CD4-positive, alpha-beta memory T cell (primary cell): ENCODE measurements at regions not wholly inside any gene's neighbourhood (a gene's known extent, or its start where the extent isn't known, plus 50 kb on each side); places are given as distances from the start of the nearest gene placed in this dataset.

Experiments
- CTCF ChIA-PET: fragments of 350-600 bp; sonication (Branson Sonifier 250); formaldehyde crosslinking; loops from one replicate; lab custom pipeline; 2021; ENCODE audit warnings: inconsistent platforms; ENCODE audit not compliant: partially characterized antibody; lab: Charles Lee
- POLR2A ChIA-PET: fragments of 350-600 bp; sonication (Branson Sonifier 250); formaldehyde crosslinking; loops from one replicate; lab custom pipeline; 2021; ENCODE audit not compliant: partially characterized antibody; lab: Charles Lee
- DNase-seq, 5 donors: peaks; one replicate each; pipeline versions ENCODE4 v3.0.0 to v3.0.0-alpha.2; 2020 to 2022; ENCODE audit warnings: mixed read lengths in 1 of 5
- H3K27ac ChIP-seq: one replicate; pipeline ENCODE4 v1.7.0; 2013; ENCODE audit warnings: low read depth, low read length
- H3K27me3 ChIP-seq: 2 replicates; pipeline ENCODE4 v1.7.0; 2013; ENCODE audit warnings: mild to moderate bottlenecking, low read length, moderate library complexity; ENCODE audit not compliant: insufficient read depth
- H3K36me3 ChIP-seq: 2 replicates; pipeline ENCODE4 v1.7.0; 2013; ENCODE audit warnings: mild to moderate bottlenecking, low read length, moderate library complexity; ENCODE audit not compliant: insufficient read depth
- H3K4me1 ChIP-seq: 2 replicates; pipeline ENCODE4 v1.7.0; 2013; ENCODE audit warnings: mild to moderate bottlenecking, low read length, moderate library complexity; ENCODE audit not compliant: insufficient read depth
- H3K4me3 ChIP-seq, 2 donors: one replicate each; pipeline ENCODE4 v1.7.0; 2013; ENCODE audit warnings: low read length in 2 of 2, mild to moderate bottlenecking in 1 of 2
- H3K9me3 ChIP-seq, 2 donors: one replicate each; pipeline ENCODE4 v1.7.0; 2013; ENCODE audit warnings: low read length in 2 of 2, control low read depth in 1 of 2; ENCODE audit not compliant: control insufficient read depth in 1 of 2
- H3K27ac Mint-ChIP-seq, 7 donors: one replicate each; pipeline ENCODE4 v1.8.0; 2020 to 2021; ENCODE audit warnings: mixed read lengths in 7 of 7, mild to moderate bottlenecking in 6 of 7, inconsistent platforms in 3 of 7, moderate library complexity in 3 of 7
- H3K27me3 Mint-ChIP-seq, 2 donors: one replicate each; pipeline ENCODE4 v1.8.0; 2020 to 2021; ENCODE audit warnings: mixed read lengths in 2 of 2
- H3K36me3 Mint-ChIP-seq, 2 donors: one replicate each; pipeline ENCODE4 v1.8.0; 2020 to 2021; ENCODE audit warnings: mixed read lengths in 2 of 2, inconsistent platforms in 1 of 2, mild to moderate bottlenecking in 1 of 2
- H3K4me1 Mint-ChIP-seq, 4 donors: one replicate each; pipeline ENCODE4 v1.8.0; 2020 to 2021; ENCODE audit warnings: mixed read lengths in 4 of 4, mild to moderate bottlenecking in 1 of 4
- H3K4me3 Mint-ChIP-seq, 8 donors: one replicate each; pipeline ENCODE4 v1.8.0; 2020 to 2021; ENCODE audit warnings: mixed read lengths in 8 of 8, mild to moderate bottlenecking in 7 of 8, moderate library complexity in 6 of 8, inconsistent platforms in 3 of 8
- H3K9me3 Mint-ChIP-seq, 8 donors: one replicate each; pipeline ENCODE4 v1.8.0; 2020 to 2021; ENCODE audit warnings: mixed read lengths in 8 of 8, mild to moderate bottlenecking in 5 of 8, inconsistent platforms in 3 of 8, moderate library complexity in 1 of 8
- intact Hi-C: fragments of 100-400 bp; cut with micrococcal nuclease; formaldehyde crosslinking; loops from one replicate; pipeline ENCODE4 v1.15.1; 2023

DNA sequence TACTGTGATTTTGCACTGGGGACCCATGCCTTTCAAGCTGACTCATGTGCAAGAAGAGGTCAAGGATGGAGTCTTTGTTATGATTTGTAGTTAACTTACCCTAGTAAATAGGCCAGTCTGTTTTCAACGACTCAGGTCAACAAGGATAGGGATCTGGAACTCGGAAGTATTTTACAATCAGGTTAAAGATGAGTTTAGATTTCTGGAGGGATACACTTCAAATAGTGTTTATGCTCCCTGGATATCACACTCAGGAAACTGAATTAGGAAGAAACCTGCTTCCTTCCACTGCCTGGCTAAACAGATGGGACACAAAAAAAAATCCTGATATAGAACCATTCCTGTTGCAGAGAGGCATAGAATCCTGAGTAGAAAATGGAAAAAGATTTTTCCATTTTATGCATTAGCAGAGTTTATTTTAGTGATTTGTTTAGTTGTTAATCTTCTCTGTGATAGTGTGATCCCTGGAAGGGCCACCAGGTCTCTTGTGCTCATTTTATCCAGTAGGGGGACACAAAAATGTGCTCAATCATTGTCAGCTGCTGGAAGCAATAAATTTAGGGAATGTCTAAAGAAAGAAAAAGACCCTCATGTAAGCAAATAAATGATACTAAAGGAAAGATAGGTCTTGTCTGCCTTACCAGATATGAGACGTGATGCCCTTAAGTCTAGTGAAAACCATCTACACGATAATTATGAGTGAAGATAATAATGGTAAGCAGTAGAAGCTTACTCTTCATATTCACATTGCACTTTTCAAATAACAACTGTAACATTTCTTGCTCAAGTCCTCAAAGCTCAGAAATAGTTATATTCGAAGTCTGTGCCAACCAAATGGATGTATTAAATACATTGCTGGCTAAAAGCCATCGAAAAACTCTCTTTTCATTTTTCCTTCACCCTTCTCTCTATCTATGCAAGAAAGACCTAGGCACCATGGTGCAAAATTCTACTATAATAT lies 452.1 kb upstream of the KCNMB2 start:
- intact Hi-C loops: loop anchor here (10.0 kb wide), 1 partner anchor 79 kb away; no protein-coding TSS in a partner anchor
- peak overlapping the region; percentile 1 to 88 (median 71) for H3K27ac Mint-ChIP-seq

DNA sequence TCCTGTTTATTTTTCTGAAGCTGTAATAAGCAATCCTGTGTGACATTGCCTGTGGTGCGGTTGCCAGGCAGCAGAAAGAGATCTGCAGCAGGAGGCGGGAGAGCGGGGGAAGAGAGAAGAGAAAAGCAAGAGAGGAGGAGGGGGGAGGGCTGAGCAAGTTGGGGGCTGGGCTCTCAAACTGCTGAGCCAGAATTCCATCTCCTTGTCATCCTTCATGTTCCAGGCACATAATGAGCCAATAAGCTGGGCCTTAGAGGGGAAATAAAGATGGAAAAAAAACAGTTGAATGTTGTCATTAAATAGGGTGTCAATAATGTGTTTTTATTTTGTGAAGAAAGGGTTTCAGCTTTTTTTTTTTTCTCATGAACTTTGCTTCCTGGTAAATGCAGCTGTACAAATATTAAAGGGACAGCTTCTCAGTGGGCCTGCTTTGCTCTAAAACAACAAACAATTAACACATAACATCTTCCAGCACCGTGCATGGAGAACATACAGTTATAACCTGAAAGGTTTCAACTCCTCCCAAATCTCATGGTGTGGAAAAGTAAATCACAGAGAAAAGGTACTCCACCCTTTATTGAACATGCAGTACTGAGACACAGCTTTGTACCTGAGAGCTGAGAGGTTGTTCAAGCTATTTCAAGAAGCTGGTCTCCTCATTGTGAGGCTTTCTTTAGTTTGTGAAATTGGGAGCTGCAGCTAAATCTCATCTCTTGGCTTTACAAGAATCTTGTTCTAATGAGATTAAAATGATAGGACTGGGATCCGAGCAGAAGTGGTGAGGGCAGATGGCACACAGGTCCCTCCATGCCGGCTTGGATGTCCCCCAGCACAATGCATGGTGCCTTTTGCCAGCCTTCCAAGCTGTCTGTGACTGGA lies 451.1 kb upstream of the KCNMB2 start:
- Mint-ChIP-seq H3K36me3 (no peaks in the 10 kb centered on the region), H3K9me3 (peaks cover 0 to 6% (median under 1%) of the 10 kb centered on the region in 8 donors), H3K4me3 (peak overlapping the region; percentile 24 to 75 (median 40)), H3K27me3 (peaks cover 0 to 3% of the 10 kb centered on the region in 2 donors), H3K27ac (peak overlapping the region; percentile 1 to 88 (median 71)), H3K4me1 (peaks cover 24 to 32% (median 29%) of the 10 kb centered on the region in 4 donors)
- peak; percentile 38 to 57 (median 48) for DNase-seq
- intact Hi-C loops: loop anchor here (10.0 kb wide), 1 partner anchor 80 kb away; no protein-coding TSS in a partner anchor
- CTCF ChIA-PET: interaction anchor here (0.7 to 1.4 kb wide), 5 partner anchors 16 to 703 kb away, joined by 3 to 4 read pairs (median 3); no protein-coding TSS in a partner anchor
- no peak overlapping the region for H3K27ac ChIP-seq
- no peaks in the 10 kb centered on the region for H3K36me3 ChIP-seq
- H3K4me3 ChIP-seq: no peak overlapping the region
- H3K27me3 ChIP-seq: no peaks in the 10 kb centered on the region
- POLR2A ChIA-PET: no interaction called here
- no peaks in the 10 kb centered on the region for H3K9me3 ChIP-seq
- H3K4me1 ChIP-seq: peaks cover 24% of the 10 kb centered on the region

More for the DNA sequence above, 452.1 kb upstream of the KCNMB2 start:
- H3K4me3 Mint-ChIP-seq: peak overlapping the region in 6 of 8 donors; percentile 18 to 75 (median 38)
- Histone ChIP-seq H3K27ac (no peak overlapping the region), H3K4me3 (no peak overlapping the region), H3K36me3 (no peaks in the 10 kb centered on the region), H3K27me3 (no peaks in the 10 kb centered on the region), H3K9me3 (no peaks in the 10 kb centered on the region), H3K4me1 (peaks cover 24% of the 10 kb centered on the region)
- peaks cover 27 to 34% (median 30%) of the 10 kb centered on the region in 4 donors for H3K4me1 Mint-ChIP-seq
- POLR2A ChIA-PET: no interaction called here
- H3K36me3 Mint-ChIP-seq: no peaks in the 10 kb centered on the region
- CTCF ChIA-PET: interaction anchor here (0.8 to 1.4 kb wide), 3 partner anchors 17 to 31 kb away, joined by 3 to 4 read pairs (median 3); no protein-coding TSS in a partner anchor
- peak in 1 of 5 donors; percentile 10 for DNase-seq
- peaks cover 0 to 2% (median 0%) of the 10 kb centered on the region in 8 donors for H3K9me3 Mint-ChIP-seq
- H3K27me3 Mint-ChIP-seq: peaks cover 0 to 2% of the 10 kb centered on the region in 2 donors

GRCh38 chr3:178085817-178086123 lies 450.5 kb upstream of the KCNMB2 start:
- Mint-ChIP-seq H3K4me3 (peak overlapping the region in 2 of 8 donors; percentile 54 to 75), H3K27ac (peak overlapping the region in 3 of 7 donors; percentile 1 to 43 (median 39)), H3K9me3 (peaks cover 0 to 7% (median under 1%) of the 10 kb centered on the region in 8 donors), H3K27me3 (peaks cover 0 to 3% of the 10 kb centered on the region in 2 donors), H3K4me1 (peaks cover 23 to 32% (median 28%) of the 10 kb centered on the region in 4 donors), H3K36me3 (no peaks in the 10 kb centered on the region)
- Histone ChIP-seq H3K27me3 (no peaks in the 10 kb centered on the region), H3K9me3 (no peaks in the 10 kb centered on the region), H3K4me3 (no peak overlapping the region), H3K36me3 (no peaks in the 10 kb centered on the region), H3K27ac (no peak overlapping the region), H3K4me1 (peaks cover 24% of the 10 kb centered on the region)
- CTCF ChIA-PET: interaction anchor here (0.7 to 1.4 kb wide), 3 partner anchors 13 to 703 kb away, joined by 3 to 4 read pairs (median 4); no protein-coding TSS in a partner anchor
- intact Hi-C loops: loop anchor here (10.0 kb wide), 1 partner anchor 81 kb away; no protein-coding TSS in a partner anchor
- no peak for DNase-seq
- POLR2A ChIA-PET: no interaction called here

DNA sequence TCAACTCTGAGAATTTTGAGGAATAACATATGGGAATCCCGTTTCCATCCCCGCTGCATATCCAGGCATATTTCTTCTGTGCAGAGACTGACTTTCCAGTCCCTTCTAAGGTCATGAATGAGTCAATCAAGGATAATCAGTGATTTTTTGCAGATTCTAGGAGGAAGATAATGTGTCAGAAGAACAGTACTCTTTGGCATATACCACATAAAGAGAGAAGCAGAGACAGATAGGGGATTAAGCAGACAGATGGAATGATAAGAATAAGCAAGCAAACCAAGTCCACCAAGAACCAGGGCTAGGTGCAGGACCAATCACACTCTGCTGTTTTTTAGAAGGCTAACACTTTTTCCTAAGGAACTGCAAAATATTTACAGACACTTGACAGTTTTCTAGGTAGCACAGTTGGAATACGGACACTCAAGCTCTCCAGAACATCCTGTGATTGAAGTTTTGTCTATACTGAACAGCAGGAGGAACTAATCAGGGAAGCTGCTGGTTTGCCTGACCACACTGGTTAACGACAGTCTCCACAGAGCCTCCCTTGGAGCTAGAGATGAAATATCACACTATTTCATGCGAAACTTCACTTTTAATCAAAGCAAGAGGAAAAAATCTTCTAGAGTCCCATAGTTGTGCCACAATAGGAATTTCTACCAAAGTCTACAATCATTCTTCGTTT lies 450.0 kb upstream of the KCNMB2 start:
- Mint-ChIP-seq H3K36me3 (no peaks in the 10 kb centered on the region), H3K4me3 (no peak overlapping the region), H3K27me3 (peaks cover 0 to 3% of the 10 kb centered on the region in 2 donors), H3K4me1 (peaks cover 23 to 32% (median 28%) of the 10 kb centered on the region in 4 donors), H3K27ac (no peak overlapping the region), H3K9me3 (peaks cover 0 to 11% (median 2%) of the 10 kb centered on the region in 8 donors)
- ChIA-PET CTCF (interaction anchor here (0.7 to 1.4 kb wide), 2 partner anchors 13 to 726 kb away, joined by 3 to 4 read pairs; no protein-coding TSS in a partner anchor), POLR2A (no interaction called here)
- Histone ChIP-seq H3K27me3 (no peaks in the 10 kb centered on the region), H3K4me3 (no peak overlapping the region), H3K27ac (no peak overlapping the region), H3K9me3 (no peaks in the 10 kb centered on the region), H3K4me1 (peaks cover 24% of the 10 kb centered on the region), H3K36me3 (no peaks in the 10 kb centered on the region)
- intact Hi-C loops: loop anchor here (10.0 kb wide), 1 partner anchor 81 kb away; no protein-coding TSS in a partner anchor
- no peak for DNase-seq

DNA sequence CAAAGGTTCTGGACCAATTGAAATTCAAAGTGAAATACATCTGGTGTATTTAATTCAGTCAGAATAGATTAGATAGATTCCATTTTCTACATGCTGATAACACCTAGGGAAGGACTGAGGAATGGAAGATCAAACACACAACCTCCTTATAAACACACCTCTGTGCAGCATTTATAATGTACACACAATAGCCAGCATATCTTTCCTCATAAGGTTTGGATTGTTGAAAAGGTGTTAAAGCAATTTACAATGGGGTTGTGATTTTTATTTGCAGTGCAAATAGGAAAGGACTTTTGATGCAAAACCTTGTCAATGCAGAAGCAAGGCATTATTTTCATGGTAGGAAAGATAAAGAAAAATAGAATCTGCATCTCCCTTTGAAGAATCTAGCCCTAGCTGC lies 448.9 kb upstream of the KCNMB2 start:
- Histone ChIP-seq H3K27ac (no peak overlapping the region), H3K4me3 (no peak overlapping the region), H3K27me3 (no peaks in the 10 kb centered on the region), H3K36me3 (no peaks in the 10 kb centered on the region), H3K4me1 (peaks cover 24% of the 10 kb centered on the region), H3K9me3 (no peaks in the 10 kb centered on the region)
- Mint-ChIP-seq H3K9me3 (peaks cover 0 to 22% (median 9%) of the 10 kb centered on the region in 8 donors), H3K27ac (no peak overlapping the region), H3K36me3 (peaks cover 0 to 2% of the 10 kb centered on the region in 2 donors), H3K4me1 (peaks cover 23 to 32% (median 27%) of the 10 kb centered on the region in 4 donors), H3K4me3 (no peak overlapping the region), H3K27me3 (peaks cover 0 to 3% of the 10 kb centered on the region in 2 donors)
- POLR2A ChIA-PET: no interaction called here
- CTCF ChIA-PET: interaction anchor here (0.7 to 1.4 kb wide), 2 partner anchors 12 to 727 kb away, joined by 3 to 4 read pairs; no protein-coding TSS in a partner anchor
- intact Hi-C loops: loop anchor here (10.0 kb wide), 1 partner anchor 83 kb away; no protein-coding TSS in a partner anchor
- no peak for DNase-seq

DNA sequence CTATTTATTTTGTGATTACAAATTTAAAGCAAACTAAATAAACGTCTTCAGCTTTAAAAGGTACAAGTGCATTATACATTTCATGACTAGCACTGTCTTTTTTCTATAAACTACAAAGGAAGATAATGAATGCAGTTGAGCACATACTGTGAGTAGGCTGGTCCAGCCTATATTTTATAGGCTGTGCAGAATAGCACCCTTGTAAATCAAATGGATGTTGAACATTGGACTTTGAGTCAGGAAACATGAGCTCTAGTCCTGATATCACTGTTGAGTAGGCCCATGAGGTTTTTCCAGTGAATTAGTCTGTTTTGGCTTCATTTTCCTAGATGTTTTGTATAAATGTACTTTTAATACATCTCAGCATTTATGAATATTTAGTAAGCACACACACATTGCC lies 447.3 kb upstream of the KCNMB2 start:
- H3K27me3 ChIP-seq: no peaks in the 10 kb centered on the region
- peaks cover 0 to 3% of the 10 kb centered on the region in 2 donors for H3K27me3 Mint-ChIP-seq
- POLR2A ChIA-PET: no interaction called here
- no peaks in the 10 kb centered on the region for H3K36me3 ChIP-seq
- no peak overlapping the region for H3K4me3 Mint-ChIP-seq
- H3K9me3 Mint-ChIP-seq: peaks cover 2 to 36% (median 15%) of the 10 kb centered on the region in 8 donors
- no peak overlapping the region for H3K27ac Mint-ChIP-seq
- intact Hi-C loops: loop anchor here (10.0 kb wide), 1 partner anchor 84 kb away; no protein-coding TSS in a partner anchor
- H3K4me1 Mint-ChIP-seq: peaks cover 19 to 26% (median 22%) of the 10 kb centered on the region in 4 donors
- H3K36me3 Mint-ChIP-seq: peaks cover 0 to 4% of the 10 kb centered on the region in 2 donors
- CTCF ChIA-PET: no interaction called here
- peaks cover 18% of the 10 kb centered on the region for H3K4me1 ChIP-seq
- H3K9me3 ChIP-seq: no peaks in the 10 kb centered on the region
- H3K4me3 ChIP-seq: no peak overlapping the region
- no peak overlapping the region for H3K27ac ChIP-seq
- DNase-seq: no peak
